Stimulated activated CD8-positive, alpha-beta memory T cell treated with anti-CD3 and anti-CD28 coated beads, Interleukin-4, amount 100 ng/mL, for 24 hours (primary cell): ENCODE measurements at regions not wholly inside any gene's neighbourhood (a gene's known extent, or its start where the extent isn't known, plus 50 kb on each side); places are given as distances from the start of the nearest gene placed in this dataset.
"Not testable (repeated sequence)": the region's sequence is repeated elsewhere in the genome, so short reads cannot be mapped to it uniquely, and the experiment has no call there.

Source experiments
- DNase-seq: peaks from one replicate; pipeline ENCODE4 v3.0.0-alpha.2; 2020; ENCODE audit warnings: low read depth

GRCh38 chrX:1059576-1060561 is 152.6 kb downstream of the CRLF2 start:
- no peak for DNase-seq

DNA sequence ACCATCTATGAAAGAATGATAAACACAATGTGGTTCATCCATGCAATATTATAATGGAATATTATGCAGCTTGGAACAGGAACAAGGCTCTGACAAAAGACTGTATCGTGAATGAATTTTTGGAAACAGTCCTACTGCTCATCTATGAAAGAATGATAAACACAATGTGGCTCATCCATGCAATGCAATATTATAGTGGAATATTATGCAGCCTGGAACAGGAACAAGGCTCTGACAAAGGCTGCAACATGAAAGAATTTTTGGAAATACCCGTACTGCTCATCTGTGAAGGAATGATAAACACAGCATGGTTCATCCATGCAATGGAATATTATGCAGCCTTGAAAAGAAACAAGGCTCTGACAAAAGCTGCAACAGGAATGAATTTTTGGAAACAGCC is 158.8 kb downstream of the CRLF2 start:
- not testable (repeated sequence) for DNase-seq

DNA sequence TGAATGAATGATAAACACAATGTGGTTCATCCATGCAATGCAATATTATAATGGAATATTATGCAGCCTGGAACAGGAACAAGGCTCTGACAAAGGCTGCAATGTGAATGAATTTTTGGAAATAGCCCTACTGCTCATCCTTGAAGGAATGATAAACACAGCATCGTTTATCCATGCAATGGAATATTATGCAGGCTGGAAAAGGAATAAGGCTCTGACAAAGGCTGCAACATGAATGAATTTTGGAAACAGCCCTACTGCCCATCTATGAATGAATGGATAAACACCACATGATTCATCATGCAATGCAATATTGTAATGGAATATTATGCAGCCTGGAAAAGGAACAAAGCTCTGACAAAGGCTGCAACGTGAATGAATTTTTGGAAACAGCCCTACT is 159.4 kb downstream of the CRLF2 start:
- no peak for DNase-seq

DNA sequence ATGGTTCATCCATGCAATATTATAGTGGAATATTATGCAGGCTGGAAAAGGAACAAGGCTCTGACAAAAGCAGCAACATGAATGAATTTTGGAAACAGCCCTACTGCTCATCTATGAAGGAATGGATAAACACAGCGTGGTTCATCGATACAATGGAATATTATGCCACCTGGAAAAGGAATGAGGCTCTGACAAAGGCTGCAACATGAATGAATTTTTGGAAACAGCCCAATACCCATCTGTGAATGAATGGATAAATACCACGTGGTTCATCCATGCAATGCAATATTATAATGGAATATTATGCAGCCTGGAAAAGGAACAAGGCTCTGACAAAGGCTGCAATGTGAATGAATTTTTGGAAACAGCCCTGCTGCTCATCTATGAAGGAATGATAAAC is 160.4 kb downstream of the CRLF2 start:
- DNase-seq, result no peak

DNA sequence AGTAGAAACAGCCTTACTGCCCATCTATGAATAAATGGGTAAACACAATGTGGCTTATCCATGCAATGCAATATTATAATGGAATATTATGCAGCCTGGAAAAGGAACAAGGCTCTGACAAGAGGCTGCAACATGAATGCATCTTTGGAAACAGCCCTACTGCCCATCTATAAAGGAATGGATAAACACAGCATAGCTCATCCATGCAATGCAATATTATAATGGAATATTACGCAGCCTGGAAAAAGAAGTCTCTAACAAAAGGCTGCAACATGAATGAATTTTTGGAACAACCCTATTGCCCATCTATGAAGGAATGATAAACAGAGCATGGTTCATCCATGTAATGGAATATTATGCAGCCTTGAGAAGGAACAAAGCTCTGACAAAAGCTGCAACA is 161.0 kb downstream of the CRLF2 start:
- DNase-seq, result no peak

- DNase-seq, result no peak
Observed at GRCh38 chrX:1045680-1046314, 166.7 kb downstream of the CRLF2 start.

- DNase-seq, result no peak
Observed at GRCh38 chrX:1041091-1041490, 171.4 kb downstream of the CRLF2 start.

GRCh38 chrX:1035931-1036330 is 176.5 kb downstream of the CRLF2 start:
- not testable (repeated sequence) for DNase-seq

DNA sequence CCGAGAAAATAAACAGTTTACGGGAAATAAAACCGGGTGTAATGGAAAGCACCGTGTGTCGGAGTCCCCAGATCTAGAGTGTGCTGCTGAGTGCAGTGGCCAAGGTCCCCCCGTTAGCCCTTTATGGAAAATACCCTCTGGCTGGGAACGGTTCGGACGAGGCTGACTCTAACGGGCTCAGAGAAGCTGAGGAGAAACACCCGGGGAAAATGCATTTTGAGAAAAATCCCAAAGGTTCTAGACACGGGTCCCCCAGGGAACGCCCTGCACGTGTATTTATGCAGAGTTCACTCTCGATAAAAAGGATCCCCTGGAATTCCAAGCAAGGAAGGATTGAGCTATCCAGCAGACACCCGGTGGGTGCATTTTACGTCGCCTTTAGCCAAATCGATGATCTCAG is 177.2 kb downstream of the CRLF2 start:
- no peak for DNase-seq

DNA sequence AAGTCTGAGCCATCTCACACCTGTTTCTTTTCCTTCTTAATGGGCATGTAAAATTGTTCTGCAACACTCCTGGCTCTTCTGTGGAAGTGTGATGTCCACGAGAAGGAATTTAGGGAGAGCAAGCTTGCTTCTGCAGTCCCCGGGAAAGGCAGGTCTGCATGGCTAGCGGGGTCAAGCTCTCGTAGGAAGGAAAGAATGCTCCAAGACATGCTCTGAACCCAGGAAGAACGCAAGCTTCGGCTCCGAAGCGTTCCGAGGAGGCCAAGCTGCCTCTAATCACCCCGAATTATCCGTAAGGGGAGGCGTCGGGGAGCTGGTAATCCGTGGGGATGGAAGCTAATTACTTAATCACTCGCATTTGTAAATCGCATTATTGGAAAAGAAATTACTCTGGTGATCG is 177.7 kb downstream of the CRLF2 start:
- DNase-seq, result no peak

DNA sequence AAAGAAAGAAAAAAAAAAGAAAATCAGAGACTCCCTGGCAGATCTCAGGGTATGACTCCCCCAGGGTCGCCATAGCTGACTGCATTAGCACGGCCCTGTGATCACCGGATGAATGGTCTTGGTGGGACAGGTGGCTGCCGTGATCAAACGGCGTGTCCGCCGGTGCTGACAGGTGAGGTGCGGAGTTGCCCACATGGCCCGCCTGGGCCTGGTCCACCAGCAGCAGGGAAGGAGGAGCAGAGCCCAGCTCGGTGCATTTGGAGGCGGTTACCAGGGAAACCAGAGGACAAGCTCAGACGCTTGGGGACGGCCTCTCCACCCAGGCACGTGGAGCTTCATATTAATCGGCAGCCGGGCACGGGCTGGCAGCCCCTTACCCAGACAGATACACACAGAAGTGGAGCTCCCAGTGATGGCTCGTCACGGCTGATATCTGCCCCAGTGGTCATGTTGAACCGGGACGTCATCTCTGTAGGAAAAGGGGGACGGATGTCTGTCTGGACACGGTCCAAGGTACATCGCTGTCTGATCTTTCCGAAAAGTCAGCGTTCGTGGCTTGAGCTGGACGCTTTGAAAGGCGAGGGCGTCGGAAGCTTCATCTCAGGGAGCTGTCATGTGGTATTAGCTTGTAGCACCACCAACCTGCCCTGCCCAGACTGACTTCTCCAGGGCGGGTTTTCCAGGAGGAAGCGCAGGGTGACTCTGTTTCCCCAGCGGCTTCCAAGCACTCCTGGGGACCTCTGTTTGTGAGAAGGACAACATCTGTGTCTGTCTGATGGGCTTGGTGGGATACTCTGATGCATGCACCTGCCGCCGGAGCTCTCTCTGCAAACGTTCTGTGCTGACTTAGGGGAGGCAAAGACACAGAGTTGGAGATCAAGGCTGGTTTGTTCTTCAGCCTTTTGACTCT is 180.7 kb downstream of the CRLF2 start:
- no peak for DNase-seq

- DNase-seq, result no peak
Observed at GRCh38 chrX:1029494-1029893, 183.0 kb downstream of the CRLF2 start.

- DNase-seq, result no peak
Observed at GRCh38 chrX:1027680-1028079, 184.8 kb downstream of the CRLF2 start.

DNA sequence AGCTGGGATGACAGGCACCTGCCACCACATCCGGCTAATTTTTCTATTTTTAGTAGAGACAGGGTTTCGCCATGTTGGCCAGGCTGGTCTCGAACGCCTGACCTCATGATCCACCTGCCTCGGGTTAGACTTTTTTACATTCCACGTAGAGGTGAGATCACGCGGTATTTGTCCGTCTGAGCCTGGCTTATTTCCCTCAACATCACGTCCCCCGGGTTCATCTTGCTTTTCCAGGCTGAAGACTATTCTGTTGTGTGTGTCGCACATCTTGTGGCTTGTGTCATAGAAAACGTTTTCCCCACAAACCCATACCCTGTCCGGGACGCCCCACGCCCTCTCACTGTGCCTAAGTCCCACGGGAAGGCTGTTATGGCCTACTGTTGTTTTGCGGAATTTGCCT is 185.3 kb downstream of the CRLF2 start:
- DNase-seq, result no peak

- no peak for DNase-seq
Observed at GRCh38 chrX:1026263-1027015, 186.0 kb downstream of the CRLF2 start.

- no peak for DNase-seq
Observed at GRCh38 chrX:1025413-1025812, 187.0 kb downstream of the CRLF2 start.

- DNase-seq, result no peak
Observed at GRCh38 chrX:1023676-1024075, 188.8 kb downstream of the CRLF2 start.

DNA sequence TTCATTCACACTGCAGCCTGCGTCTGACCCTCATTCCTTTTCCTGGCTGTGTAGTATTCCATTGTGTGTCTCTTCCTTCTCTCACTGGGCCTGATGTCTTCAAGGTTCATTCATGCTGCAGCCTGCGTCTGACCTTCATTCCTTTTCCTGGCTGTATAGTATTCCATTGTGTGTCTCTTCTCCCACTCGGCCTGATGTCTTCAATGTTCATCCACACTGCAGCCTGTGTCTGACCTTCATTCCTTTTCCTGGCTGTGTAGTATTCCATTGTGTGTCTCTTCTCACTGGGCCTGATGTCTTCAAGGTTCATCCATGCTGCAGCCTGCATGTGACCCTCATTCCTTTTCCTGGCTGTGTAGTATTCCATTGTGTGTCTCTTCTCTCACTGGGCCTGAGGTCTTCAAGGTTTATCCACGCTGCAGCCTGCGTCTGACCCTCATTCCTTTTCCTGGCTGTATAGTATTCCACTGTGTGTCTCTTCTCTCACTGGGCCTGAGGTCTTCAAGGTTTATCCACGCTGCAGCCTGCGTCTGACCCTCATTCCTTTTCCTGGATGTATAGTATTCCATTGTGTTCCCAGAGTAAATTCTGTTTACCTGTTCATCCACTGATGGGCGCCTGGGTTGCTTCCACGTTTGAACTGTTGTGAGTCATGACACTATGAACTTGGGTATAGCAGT is 191.0 kb downstream of the CRLF2 start:
- DNase-seq, result not testable (repeated sequence)

DNA sequence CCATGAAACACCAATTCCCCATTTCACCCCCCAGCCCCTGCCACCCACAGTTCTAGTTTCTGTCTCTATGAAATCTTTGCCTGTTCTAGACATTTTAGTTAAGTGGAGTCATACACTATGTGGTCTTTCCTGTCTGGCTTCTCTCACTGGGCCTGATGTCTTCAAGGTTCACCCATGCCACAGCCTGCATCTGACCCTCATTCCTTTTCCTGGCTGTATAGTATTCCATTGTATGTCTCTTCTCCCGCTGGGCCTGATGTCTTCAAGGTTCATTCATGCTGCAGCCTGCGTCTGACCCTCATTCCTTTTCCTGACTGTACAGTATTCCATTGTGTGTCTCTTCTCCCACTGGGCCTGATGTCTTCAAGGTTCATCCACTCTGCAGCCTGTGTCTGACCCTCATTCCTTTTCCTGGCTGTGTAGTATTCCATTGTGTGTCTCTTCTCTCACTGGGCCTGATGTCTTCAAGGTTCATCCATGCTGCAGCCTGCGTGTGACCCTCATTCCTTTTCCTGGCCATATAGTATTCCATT is 191.7 kb downstream of the CRLF2 start:
- DNase-seq, result no peak

GRCh38 chrX:1016926-1017325 is 195.5 kb downstream of the CRLF2 start:
- not testable (repeated sequence) for DNase-seq

DNA sequence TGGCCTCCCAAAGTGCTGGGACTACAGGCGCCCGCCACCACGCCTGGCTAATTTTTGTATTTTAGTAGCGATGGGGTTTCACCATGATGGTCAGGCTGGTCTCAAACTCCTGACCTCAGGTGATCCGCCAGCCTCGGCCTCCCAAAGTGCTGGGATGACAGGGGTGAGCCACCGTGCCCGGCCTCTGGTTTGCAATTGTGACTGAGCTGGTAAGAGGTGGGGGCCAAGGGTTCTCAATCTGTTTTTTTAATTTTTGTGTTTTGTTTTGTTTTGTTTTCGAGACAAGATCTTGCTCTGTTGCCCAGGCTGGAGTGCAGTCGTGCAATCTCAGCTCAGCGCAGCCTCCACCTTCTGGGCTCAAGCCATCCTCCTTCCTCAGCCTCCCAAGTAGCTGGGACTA is 196.2 kb downstream of the CRLF2 start:
- not testable (repeated sequence) for DNase-seq
